ENCODE measurements at regions not wholly inside any gene's neighbourhood (a gene's known extent, or its start where the extent isn't known, plus 50 kb on each side); places are given as distances from the start of the nearest gene placed in this dataset.
A peak's percentile ranks its signal among the peaks of the same experiment; 100 is the strongest.

DNA sequence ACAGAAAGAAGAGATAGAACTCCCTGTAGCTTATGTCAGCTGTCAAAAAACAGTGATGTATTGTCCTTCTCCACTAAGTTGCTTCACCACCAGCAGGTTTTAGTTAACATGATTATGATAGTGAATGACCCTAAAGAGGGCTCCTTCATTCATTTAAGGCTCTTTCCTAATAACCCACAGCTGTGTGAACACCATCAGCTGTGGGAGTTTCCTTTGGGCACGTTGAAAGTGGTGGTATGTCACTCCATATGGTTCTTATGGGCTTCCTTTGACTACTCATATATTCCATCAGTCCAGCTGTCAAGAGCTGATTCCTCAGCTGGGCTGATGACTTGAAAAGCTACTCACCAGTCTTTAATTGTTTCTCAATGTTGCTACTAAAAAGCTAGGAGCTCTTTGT lies 210.3 kb downstream of the UBE2E3 start:
- no peak for DNase-seq

DNA sequence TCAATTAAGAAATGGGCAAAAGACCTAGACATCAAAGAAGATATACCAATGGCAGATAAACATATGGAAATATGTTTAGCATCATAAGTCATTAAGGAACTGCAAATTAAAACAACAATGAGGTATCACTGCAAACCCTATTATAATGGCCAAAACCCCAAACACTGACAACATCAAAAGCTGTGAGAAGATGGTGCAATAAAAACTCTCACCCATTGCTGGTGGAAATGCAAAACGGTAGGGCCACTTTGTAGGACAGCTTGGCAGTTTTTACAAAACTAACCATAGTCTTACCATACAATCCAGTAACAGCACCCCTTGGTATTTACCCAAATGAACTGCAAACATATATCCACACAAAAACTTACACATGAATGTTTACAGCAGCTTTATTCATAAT lies 213.1 kb downstream of the UBE2E3 start:
- no peak for DNase-seq

DNA sequence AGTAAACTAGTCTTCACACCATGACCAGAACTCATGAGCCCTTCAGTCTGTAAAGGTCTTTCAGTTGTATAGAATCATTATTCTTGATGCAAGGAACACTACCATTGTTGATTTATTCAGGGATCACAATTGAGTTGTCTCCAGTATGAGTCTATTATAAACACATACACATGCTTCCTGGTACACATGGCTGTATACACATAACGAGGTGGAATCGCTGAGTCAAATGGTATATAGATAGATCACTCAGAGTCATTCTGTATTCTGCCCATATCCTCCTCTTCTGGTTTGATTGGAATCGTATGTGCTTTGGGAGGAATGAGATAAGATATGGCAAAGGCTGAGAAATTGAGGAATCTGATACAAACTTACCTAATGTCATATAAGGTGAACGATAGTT lies 216.0 kb downstream of the UBE2E3 start:
- no peak for DNase-seq

DNA sequence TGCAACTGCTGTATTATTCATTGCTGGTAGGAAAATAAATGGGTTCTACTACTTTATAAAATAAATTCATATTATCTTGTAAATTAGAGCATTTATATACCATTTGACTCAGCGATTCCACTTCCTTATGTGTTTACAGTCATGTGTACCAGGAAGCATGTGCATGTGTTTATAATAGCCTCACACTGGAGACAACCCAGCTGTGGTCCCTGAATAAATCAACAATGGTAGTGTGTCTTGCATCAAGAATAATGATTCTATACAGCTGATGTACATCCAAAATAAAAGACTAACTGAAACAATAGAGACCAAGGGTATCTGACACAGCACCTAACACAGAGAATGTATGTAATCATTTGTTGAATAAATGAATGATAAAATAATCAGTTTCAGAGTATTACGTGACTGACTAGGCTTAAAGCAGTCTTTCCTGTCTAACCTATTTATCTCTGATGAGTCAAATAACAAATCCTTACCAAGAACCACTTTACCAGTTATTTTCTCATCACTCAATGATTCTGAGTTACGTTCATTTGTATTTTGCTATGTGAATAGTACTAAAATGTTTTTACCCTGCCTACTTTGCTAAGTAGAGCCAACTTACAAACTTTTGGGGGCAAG lies 216.8 kb downstream of the UBE2E3 start:
- no peak for DNase-seq

- DNase-seq: no peak
Measured at GRCh38 chr2:181198183-181198864, 217.9 kb downstream of the UBE2E3 start.

DNA sequence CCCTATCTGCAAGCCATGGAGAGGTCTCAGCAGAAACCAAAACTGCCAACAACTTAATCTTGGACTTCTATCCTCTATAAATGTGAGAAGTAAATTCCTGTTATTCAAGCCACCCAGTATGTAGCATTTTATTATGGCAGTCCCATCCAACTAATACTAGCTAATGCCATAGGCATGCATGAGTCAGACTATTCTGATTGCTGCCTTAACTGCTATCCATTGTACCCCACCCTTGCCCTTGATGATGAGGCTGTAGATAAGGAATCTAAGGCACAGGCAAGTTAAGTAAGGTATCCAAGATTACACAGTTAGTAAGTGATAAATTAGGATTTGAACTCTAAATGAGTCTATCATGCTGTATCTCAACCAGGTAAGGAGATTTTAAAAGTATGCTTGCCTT lies 223.0 kb downstream of the UBE2E3 start:
- DNase-seq: no peak

DNA sequence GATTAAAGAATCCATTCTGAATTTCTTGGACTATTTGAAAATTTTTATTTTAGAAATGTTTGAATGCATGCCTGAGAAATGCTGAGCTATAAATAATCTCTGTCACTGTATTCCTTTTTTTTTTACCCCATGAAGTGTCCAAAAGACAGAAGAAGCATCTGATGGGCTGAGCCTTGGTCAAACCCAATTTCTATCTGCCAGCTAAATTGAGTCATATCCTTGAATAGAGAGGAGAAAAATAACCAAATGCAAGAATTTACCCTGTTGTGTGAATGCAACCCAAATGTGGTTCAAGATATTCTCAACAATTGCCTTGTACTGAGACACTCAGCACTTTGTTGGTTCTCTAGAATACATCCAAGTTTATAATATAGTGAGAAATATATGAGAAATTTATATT lies 223.5 kb downstream of the UBE2E3 start:
- no peak for DNase-seq

DNA sequence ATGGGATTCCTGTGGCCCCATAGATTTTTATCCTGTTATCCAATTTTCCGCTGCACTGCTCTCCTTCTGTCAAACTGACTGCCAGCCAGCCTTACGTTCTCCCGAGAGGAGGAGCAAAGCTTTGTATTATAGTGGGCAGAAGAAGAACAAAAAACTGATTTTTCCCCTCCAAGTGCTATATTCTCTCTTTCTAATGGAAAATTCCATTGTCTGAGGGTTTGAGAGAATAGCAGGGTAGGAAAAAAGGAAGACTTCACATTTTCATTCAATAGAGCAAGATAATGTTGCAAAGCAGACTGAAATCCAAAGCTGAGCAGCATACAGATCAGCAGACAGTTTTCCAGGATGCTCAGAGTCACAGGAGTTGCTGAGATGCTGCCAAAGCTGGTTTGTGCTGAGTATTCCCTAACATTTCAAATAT lies 238.0 kb downstream of the UBE2E3 start:
- DNase-seq: no peak

DNA sequence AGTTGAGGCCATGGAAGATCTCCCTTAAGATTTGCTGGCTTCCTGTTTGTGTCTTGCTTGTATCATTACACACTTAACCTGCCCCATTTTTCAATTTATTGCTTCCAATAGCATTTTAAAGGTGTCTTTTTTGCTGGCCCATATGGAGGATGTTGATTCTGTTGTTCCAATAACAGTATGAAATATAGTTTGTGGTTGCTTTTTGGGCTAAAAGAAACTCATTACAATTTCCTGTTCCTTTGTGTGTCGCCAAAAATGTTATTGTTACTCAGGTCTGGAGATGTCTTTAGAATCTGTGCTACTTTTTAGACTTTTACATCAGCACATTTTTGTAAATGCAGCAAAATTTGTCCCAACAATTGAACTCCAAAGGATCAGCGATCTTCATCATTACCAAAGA lies 234.0 kb upstream of the ITGA4 start:
- DNase-seq: no peak

- DNase-seq: no peak
Measured at GRCh38 chr2:181224866-181225265, 232.3 kb upstream of the ITGA4 start.

DNA sequence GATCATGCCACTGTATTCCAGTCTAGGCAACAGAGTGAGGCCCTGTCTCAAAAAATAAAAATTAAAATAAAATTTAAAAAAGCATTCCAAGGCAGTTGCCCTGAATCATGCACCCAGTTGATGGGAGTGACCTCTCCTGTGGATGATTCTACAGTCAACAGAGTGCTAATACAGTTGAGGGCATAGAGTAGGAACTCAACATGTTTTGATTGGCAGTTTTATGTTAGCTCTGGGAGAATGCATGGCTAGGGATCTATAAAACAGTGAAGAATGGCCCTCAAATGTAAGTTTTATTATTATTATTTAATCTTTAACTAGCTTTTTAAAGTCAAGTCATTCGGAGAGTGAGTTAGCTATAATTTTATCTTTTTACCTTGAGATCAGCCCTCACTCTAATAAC lies 228.5 kb upstream of the ITGA4 start:
- DNase-seq: no peak

DNA sequence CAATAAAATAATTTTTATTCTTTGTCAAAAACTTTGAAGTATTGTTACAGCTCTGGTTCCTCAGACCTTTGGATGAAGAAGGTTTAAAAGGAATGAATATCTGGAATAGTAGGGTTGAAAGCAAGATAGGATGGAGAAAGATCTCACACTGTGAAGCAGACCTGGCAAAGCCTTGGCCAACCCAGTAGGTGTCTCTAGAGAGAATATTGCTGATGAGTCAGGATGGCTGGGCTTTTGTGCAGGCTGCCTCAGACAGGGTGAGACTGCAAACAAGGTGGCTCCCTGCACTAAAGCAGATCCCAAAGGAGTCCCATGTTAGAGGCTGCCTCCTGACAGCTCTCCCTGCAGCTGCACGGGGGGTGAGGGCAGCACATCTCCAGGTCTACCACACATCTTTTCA lies 226.0 kb upstream of the ITGA4 start:
- DNase-seq: no peak

DNA sequence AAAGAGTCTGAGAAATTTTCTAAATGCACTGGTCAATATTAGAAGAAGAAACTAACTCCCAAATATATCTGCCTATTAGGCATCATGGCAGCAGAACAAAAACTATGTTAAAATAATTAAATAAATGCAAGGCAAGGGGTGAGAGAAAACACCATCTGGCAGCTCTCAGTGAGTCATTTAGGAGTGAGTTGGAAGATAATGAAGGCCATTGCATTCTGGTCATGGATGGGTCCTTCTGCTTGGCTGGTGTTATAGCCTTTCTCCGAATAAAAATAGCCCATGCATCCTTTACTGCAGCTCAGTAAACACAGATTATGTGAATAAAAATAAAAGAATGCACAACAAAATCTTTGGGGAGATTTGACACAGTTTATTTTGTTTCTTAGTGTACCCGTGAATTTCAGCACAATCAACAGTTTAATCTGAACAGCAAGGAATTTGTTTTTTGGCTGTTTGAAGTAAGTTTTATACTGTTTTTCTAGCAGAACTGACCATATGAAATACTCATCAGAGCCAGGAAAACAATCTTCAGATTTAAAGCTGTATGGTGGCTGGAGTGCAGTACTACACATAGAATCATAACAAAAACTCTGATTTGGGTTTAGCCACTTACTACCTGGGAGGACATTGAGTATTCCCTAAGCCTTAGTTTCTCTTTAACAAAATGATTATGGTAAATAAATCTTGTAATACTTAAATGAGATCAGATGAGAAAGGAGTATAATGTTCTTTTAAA lies 225.1 kb upstream of the ITGA4 start:
- no peak for DNase-seq

DNA sequence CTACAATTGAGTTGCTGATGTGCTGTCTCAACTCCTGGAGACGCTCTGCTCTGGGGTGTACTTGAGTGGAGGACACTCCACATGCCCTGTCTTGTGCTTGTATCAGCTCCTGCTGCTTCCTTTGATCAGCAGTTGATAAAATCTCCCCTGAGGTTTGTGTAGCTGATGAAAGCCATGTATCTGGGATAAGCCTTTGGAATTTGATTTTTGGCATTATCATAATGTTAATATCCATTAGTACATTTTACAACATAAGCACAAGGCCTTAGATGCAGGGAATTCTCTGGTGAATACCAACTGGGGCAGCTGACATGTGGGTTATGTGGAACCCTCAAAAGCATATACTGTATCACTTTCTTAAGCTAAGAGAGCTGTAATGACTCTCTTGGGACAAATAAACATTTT lies 222.7 kb upstream of the ITGA4 start:
- no peak for DNase-seq

DNA sequence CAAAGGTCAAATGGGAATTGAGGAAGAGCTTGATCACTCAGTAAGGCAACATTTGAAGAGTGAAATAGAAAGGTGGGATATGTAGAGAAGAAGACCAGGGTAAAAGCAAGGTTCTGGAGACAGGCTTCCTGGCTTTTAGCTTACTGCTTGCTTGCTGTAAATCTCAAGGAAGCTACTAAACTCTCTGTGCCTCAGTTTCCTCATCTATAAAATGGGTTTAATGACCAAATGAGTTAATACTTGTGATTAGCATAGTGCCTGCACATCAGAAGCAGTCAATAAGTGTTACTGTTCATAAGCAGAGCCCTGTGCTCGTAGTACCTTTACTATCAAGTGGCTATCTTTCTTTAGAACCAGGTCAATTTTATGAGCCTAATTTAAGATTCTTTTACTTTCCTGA lies 222.2 kb upstream of the ITGA4 start:
- DNase-seq: no peak

DNA sequence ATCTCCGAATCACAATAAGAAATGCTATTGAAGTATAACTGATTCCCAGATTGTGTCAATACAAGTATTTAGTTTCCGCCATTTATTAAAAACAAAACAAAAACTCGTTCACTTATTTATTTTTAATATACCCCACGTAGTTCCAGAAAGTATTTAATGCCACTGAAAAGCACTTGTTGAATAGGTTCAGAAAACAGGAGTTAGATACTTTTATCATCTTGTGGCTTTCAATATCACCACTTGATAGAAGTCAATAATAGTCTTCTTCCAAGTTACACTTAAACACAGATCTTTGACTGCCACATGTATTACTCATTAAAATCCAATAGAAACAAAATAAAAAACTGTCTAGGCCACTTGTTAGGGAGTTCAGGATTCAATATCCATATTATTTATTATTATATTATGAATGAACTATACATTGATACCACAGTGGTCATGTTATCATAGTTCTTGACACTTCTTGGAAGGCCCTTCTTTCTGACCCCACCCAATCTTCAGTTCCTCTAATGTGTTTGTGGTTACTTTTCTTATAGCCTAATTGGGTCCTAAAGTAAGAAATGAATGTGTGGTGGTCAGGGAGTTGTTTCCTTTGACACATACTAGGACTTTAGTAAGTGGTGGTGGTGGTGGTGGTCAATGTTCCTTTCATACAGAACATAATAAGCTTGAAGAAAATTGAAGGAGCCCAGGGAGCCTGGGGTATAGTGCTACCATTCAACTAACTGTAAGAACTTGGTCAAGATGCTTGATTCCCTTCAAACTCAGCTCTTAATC lies 221.3 kb upstream of the ITGA4 start:
- no peak for DNase-seq

DNA sequence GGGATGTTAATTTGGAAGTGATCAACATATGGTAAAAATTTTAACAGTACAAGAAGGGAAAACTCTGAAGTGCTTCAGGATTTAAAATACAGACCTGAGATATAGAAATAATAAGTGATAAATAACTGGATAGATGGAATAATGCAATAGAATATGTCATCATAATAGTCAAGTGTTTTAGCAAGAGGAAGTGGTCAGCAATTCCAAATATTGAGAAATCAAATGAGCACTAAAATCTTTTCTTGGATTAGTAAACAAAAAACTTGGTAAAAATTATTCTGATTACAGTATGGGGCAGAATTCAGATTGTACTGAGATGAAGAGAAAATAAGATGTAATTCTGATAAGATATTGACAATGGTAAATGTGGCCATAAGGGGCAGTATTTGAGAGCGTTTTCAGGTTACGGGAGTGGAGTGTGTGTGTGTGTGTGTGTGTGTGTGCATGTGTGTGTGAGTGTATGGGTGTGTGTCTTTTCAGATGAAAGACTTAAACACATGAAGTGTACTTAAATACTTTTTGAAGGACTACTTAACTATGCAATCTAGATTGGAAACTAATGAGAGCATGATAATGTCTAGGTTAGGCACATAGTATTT lies 217.9 kb upstream of the ITGA4 start:
- no peak for DNase-seq

GRCh38 chr2:181240844-181241243 lies 216.3 kb upstream of the ITGA4 start:
- DNase-seq: no peak

- DNase-seq: no peak
Measured at GRCh38 chr2:181241366-181241765, 215.8 kb upstream of the ITGA4 start.

- DNase-seq: peak; percentile 33 to 44
Measured at GRCh38 chr2:181241797-181242196, 215.4 kb upstream of the ITGA4 start.

GRCh38 chr2:181242262-181242661 lies 214.9 kb upstream of the ITGA4 start:
- DNase-seq: no peak

GRCh38 chr2:181243319-181243718 lies 213.9 kb upstream of the ITGA4 start:
- DNase-seq: no peak

- no peak for DNase-seq
Measured at GRCh38 chr2:181250691-181251090, 206.5 kb upstream of the ITGA4 start.
